IPS-NIHi7 (cell line): ENCODE measurements at regions not wholly inside any gene's neighbourhood (a gene's known extent, or its start where the extent isn't known, plus 50 kb on each side); places are given as distances from the start of the nearest gene placed in this dataset.
A peak's percentile ranks its signal among the peaks of the same experiment; 100 is the strongest.

Experiments used
- DNase-seq: peaks from one replicate; pipeline ENCODE4 v3.0.0; 2012; ENCODE audit warnings: mixed read lengths; ENCODE audit errors: extremely low spot score

GRCh38 chr11:30811226-30811755 is 225.1 kb upstream of the MPPED2 start:
- DNase-seq = no peak

- DNase-seq = no peak
Measured at GRCh38 chr11:30810116-30810515, 224.0 kb upstream of the MPPED2 start.

GRCh38 chr11:30801357-30801756 is 215.2 kb upstream of the MPPED2 start:
- DNase-seq = no peak

- no peak for DNase-seq
Measured at GRCh38 chr11:30800904-30801303, 214.8 kb upstream of the MPPED2 start.

GRCh38 chr11:30798547-30799236 is 212.5 kb upstream of the MPPED2 start:
- DNase-seq = no peak

GRCh38 chr11:30789270-30789669 is 203.1 kb upstream of the MPPED2 start:
- DNase-seq = no peak

GRCh38 chr11:30788849-30789248 is 202.7 kb upstream of the MPPED2 start:
- DNase-seq = no peak

GRCh38 chr11:30786256-30787110 is 200.3 kb upstream of the MPPED2 start:
- DNase-seq = no peak

GRCh38 chr11:30778596-30778995 is 192.4 kb upstream of the MPPED2 start:
- no peak for DNase-seq

GRCh38 chr11:30775233-30775522 is 189.0 kb upstream of the MPPED2 start:
- peak; percentile 18 for DNase-seq

GRCh38 chr11:30774496-30775232 is 188.5 kb upstream of the MPPED2 start:
- peak; percentile 41 for DNase-seq

- no peak for DNase-seq
Measured at GRCh38 chr11:30772908-30773307, 186.8 kb upstream of the MPPED2 start.

- DNase-seq = no peak
Measured at GRCh38 chr11:30763951-30764350, 177.8 kb upstream of the MPPED2 start.

- no peak for DNase-seq
Measured at GRCh38 chr11:30762188-30762587, 176.0 kb upstream of the MPPED2 start.

GRCh38 chr11:30760345-30760744 is 174.2 kb upstream of the MPPED2 start:
- no peak for DNase-seq

GRCh38 chr11:30758946-30759504 is 172.9 kb upstream of the MPPED2 start:
- no peak for DNase-seq

- DNase-seq = no peak
Measured at GRCh38 chr11:30758518-30758917, 172.4 kb upstream of the MPPED2 start.

- no peak for DNase-seq
Measured at GRCh38 chr11:30758012-30758411, 171.9 kb upstream of the MPPED2 start.

- DNase-seq = no peak
Measured at GRCh38 chr11:30753994-30754393, 167.8 kb upstream of the MPPED2 start.

- DNase-seq = no peak
Measured at GRCh38 chr11:30753504-30753903, 167.4 kb upstream of the MPPED2 start.

GRCh38 chr11:30749268-30749667 is 163.1 kb upstream of the MPPED2 start:
- DNase-seq = peak; percentile 57

- DNase-seq = no peak
Measured at GRCh38 chr11:30741039-30741550, 154.9 kb upstream of the MPPED2 start.
